ENCODE measurements at regions not wholly inside any gene's neighbourhood (a gene's known extent, or its start where the extent isn't known, plus 50 kb on each side); places are given as distances from the start of the nearest gene placed in this dataset.
"Not testable (repeated sequence)": the region's sequence is repeated elsewhere in the genome, so short reads cannot be mapped to it uniquely, and the experiment has no call there.

GRCh38 chr6:144912474-144912873, 627.3 kb downstream of the UTRN start:
- TF ChIP-seq POLR2A (IDR thresholded peaks at IDR 0.05; ENCODE audit: low read length) (no peak), GATA1 (IDR thresholded peaks at IDR 0.05; ENCODE audit: low read depth, low read length) (no peak)
- DNase-seq = no peak

- TF ChIP-seq GATA1 (IDR thresholded peaks at IDR 0.05; ENCODE audit: low read depth, low read length) (no peak), POLR2A (IDR thresholded peaks at IDR 0.05; ENCODE audit: low read length) (no peak)
- DNase-seq = no peak
These were observed 632.9 kb downstream of the UTRN start for GRCh38 chr6:144918073-144918472.

GRCh38 chr6:144919560-144919959, 634.4 kb downstream of the UTRN start:
- no peak for TF ChIP-seq GATA1 (IDR thresholded peaks at IDR 0.05; ENCODE audit: low read depth, low read length)
- TF ChIP-seq POLR2A (IDR thresholded peaks at IDR 0.05; ENCODE audit: low read length) = no peak
- DNase-seq = no peak

GRCh38 chr6:144920391-144920961, 635.3 kb downstream of the UTRN start:
- no peak for DNase-seq
- TF ChIP-seq GATA1 (IDR thresholded peaks at IDR 0.05; ENCODE audit: low read depth, low read length) (no peak), POLR2A (IDR thresholded peaks at IDR 0.05; ENCODE audit: low read length) (no peak)

DNA sequence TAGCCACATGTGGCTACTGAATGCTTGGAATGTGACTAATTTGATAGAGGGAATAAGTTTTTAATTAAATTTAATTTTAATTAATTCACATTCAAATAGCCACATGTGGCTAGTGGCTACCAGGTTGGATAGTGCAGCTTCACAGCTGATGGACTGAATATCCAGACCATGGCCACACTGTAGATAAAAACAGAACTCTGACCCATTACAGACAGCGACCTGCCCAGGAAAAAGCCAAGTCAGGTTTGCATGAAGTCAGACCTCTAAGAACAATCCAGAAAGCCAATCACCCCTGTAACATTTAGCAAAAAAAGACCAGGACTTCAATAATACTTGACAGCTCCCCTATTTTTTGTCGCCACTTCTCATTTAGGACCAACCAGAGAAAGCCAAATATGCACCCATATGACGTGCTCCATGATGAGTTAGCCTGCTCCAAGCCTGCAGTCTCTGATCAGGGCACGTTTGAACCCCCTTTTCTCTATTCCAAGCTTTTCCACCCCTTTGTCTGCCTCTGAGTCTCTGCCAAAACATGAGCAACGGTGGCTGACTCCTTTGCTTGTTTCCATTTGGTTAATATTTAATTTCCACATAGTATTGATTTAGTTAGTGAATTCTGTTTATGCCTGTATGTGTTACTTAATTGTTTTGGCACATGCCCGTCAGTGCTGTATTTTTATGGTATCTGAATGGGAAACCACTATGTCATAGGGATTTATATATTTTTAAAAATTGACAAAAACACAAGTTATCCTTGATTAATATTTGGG, 636.3 kb downstream of the UTRN start:
- TF ChIP-seq GATA1 (IDR thresholded peaks at IDR 0.05; ENCODE audit: low read depth, low read length) = no peak
- TF ChIP-seq POLR2A (IDR thresholded peaks at IDR 0.05; ENCODE audit: low read length) = no peak
- DNase-seq = no peak

DNA sequence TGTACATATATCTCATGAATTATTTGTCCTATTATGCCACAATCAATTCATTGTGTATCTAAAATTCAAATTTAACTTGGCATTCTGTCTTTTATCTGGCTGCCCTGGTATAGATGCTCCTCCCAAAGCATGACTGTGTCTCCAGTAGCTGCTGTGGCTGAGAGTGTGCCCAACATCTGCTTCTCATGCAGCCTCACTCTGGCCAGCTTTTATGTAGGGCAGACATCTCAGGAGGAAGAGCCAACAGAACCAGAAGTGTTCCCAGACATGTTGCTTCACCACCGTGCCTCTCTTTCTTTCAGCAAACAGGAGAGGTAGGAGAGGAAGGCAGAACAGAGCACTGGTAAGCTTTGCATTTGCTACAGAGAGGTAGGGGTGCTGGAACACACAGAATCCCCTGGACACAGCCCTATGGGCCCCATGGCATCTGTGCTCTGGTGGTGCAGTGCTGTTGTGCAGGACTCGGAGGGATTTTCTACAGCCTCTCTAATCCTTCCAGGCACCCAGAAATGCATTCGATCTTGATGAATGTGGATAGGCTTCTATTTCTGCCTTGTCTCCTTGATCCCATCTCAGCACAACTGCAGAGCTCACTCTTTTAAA, 637.1 kb downstream of the UTRN start:
- TF ChIP-seq POLR2A (IDR thresholded peaks at IDR 0.05; ENCODE audit: low read length) (no peak), GATA1 (IDR thresholded peaks at IDR 0.05; ENCODE audit: low read depth, low read length) (no peak)
- DNase-seq = no peak

DNA sequence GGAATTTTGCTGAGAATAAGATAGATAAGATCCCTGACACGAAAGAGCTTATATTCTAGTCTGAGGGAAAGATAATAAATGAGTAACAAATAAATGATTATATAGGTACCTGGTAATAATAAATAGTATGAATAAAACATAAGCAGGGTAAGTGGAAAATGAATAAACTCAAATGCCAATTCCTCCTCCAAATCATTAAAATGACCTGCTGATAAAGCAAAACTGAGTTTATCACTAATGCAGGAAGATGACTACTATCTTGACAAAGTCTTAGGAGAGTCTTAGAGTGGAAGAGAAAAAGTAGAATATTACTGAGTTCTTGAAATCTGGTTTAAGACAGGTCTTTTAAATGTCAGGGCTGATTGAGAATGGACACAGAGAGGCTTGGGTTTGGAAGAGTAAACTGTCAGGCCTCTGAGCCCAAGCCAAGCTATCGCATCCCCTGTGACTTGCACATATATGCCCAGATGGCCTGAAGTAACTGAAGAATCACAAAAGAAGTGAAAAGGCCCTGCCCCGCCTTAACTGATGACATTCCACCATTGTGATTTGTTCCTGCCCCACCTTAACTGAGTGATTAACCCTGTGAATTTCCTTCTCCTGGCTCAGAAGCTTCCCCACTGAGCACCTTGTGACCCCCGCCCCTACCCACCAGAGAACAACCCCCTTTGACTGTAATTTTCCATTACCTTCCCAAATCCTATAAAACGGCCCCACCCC, 637.8 kb downstream of the UTRN start:
- DNase-seq = not testable (repeated sequence)

DNA sequence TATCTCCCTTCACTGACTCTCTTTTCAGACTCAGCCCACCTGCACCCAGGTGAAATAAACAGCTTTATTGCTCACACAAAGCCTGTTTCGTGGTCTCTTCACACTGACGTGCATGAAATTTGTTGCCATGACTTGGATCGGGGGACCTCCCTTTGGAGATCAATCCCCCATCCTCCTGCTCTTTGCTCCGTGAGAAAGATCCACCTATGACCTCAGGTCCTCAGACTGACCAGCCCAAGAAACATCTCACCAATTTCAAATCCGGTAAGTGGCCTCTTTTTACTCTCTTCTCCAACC, 638.3 kb downstream of the UTRN start:
- DNase-seq = not testable (repeated sequence)

DNA sequence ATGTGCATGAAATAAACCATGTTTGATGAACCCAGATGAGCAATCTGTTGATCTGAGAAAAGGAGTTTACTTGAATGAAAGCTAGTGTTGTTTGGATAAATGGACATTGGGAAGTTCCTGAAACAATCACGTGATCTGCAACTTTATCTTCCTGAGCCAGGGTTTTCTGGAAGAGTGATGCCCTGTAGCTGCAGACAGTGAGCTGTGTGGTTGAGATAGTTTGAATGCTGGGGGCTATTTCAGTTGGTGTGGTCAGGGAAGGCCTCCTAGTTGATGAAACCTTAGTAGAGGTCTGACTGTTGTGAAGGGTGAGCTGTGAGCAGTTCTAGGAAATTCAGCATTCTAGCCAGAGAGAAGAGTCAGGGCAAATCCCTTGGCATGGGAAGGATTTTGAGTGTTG, 643.7 kb downstream of the UTRN start:
- no peak for DNase-seq
- TF ChIP-seq GATA1 (IDR thresholded peaks at IDR 0.05; ENCODE audit: low read depth, low read length) (no peak), POLR2A (IDR thresholded peaks at IDR 0.05; ENCODE audit: low read length) (no peak)

DNA sequence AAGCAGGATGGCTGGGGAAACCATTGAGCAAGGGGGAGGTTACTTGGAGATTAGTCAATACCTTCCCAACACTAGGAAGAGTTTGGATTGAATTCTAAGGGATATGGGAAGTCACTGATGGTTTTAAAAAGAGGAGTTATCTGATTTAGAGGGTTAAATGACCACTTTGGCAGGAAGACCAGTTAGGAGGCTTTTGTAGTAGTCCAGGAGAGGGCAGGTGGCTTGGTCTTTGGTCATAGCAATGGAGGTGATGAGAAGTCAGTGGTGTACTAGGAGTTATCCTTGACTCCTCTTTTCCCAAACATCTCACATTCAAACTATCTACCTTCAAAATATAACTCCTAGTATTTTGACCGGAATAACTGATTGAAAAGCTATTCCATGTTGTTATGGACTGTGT, 644.1 kb downstream of the UTRN start:
- TF ChIP-seq GATA1 (IDR thresholded peaks at IDR 0.05; ENCODE audit: low read depth, low read length) = no peak
- TF ChIP-seq POLR2A (IDR thresholded peaks at IDR 0.05; ENCODE audit: low read length) = no peak
- no peak for DNase-seq

- TF ChIP-seq POLR2A (IDR thresholded peaks at IDR 0.05; ENCODE audit: low read length) = no peak
- no peak for TF ChIP-seq GATA1 (IDR thresholded peaks at IDR 0.05; ENCODE audit: low read depth, low read length)
- DNase-seq = peak; percentile 16 to 50
These were observed 646.3 kb downstream of the UTRN start for GRCh38 chr6:144931172-144932035.

DNA sequence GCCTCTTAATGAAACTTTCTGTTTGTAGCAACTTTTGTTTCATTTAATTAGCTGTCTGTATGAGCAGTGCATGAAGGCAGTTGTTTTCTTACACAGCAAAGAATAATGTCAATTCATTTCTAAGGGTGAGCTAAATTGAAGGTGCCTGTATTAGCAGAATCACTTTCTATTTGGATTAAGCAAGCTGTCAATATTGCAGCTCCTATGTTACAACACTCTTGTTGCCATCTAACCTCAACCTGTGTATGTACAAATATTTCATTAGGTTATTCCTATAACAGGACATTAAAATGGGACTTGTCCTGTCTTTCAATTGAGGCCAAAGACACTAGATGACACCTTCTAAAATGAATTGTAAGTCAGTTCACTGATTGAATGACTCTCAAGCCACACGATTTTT, 647.5 kb downstream of the UTRN start:
- no peak for DNase-seq
- TF ChIP-seq POLR2A (IDR thresholded peaks at IDR 0.05; ENCODE audit: low read length) (no peak), GATA1 (IDR thresholded peaks at IDR 0.05; ENCODE audit: low read depth, low read length) (no peak)

- no peak for TF ChIP-seq GATA1 (IDR thresholded peaks at IDR 0.05; ENCODE audit: low read depth, low read length)
- TF ChIP-seq POLR2A (IDR thresholded peaks at IDR 0.05; ENCODE audit: low read length) = no peak
- no peak for DNase-seq
These were observed 650.0 kb downstream of the UTRN start for GRCh38 chr6:144935181-144935580.

DNA sequence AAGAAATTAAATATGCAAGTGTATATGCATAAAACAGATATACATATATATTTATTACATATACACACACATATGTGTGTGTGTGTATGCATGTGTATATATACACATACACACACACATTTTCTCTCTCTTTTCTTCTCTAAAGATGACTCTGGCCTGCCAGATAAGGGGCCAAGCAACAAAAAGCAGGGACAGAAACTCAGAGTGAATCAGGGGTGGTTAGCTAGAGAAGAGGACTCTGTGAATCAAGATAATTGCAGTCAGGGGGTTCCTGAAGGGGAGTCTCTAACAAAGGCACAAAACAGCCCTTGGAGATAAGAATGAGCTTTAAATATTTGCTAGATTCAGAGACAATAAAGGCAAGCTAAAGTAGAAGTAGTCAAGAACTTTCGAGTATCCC, 650.5 kb downstream of the UTRN start:
- no peak for TF ChIP-seq POLR2A (IDR thresholded peaks at IDR 0.05; ENCODE audit: low read length)
- TF ChIP-seq GATA1 (IDR thresholded peaks at IDR 0.05; ENCODE audit: low read depth, low read length) = no peak
- peak in 1 of 2 experiments; percentile 24 for DNase-seq
